ENCODE measurements at regions not wholly inside any gene's neighbourhood (a gene's known extent, or its start where the extent isn't known, plus 50 kb on each side); places are given as distances from the start of the nearest gene placed in this dataset.

- Histone ChIP-seq H3K4me3 (ENCODE audit: low read length) (no peak overlapping the region), H3K36me3 (ENCODE audit: control insufficient read depth, insufficient read depth, low read length) (no peaks in the 10 kb centered on the region), H3K27me3 (ENCODE audit: control insufficient read depth, insufficient read depth, low read length) (no peaks in the 10 kb centered on the region), H3K9me3 (ENCODE audit: control insufficient read depth, insufficient read depth, low read length) (no peaks in the 10 kb centered on the region), H3K27ac (ENCODE audit: low read length) (no peak overlapping the region), H3K4me1 (ENCODE audit: control insufficient read depth, insufficient read depth, low read length) (peaks cover 6% of the 10 kb centered on the region)
- 100% methylated on average over 1 of the region's 1 CpG for WGBS (ENCODE audit: insufficient coverage)
- peaks cover 0 to 22% of the 10 kb centered on the region in 2 donors for H3K27me3 Mint-ChIP-seq (ENCODE audit: low read depth in 2 of 2)
- intact Hi-C loops (cut with micrococcal nuclease), result no loop called here
- no peak for ATAC-seq
- no peak overlapping the region for H3K27ac Mint-ChIP-seq
- DNase-seq, result no peak
- H3K4me1 Mint-ChIP-seq, result no peaks in the 10 kb centered on the region
- no peaks in the 10 kb centered on the region for H3K9me3 Mint-ChIP-seq
- TF ChIP-seq CTCF (IDR thresholded peaks at IDR 0.05), result no peak
- H3K4me3 Mint-ChIP-seq, result no peak overlapping the region
- H3K36me3 Mint-ChIP-seq, result no peaks in the 10 kb centered on the region
Observed at GRCh38 chrX:39965051-39965573, 132.6 kb downstream of the BCOR start.

- no peak for ATAC-seq
- Histone ChIP-seq H3K4me3 (ENCODE audit: low read length) (no peak overlapping the region), H3K27me3 (ENCODE audit: control insufficient read depth, insufficient read depth, low read length) (no peaks in the 10 kb centered on the region), H3K4me1 (ENCODE audit: control insufficient read depth, insufficient read depth, low read length) (peaks cover 6% of the 10 kb centered on the region), H3K27ac (ENCODE audit: low read length) (no peak overlapping the region), H3K9me3 (ENCODE audit: control insufficient read depth, insufficient read depth, low read length) (no peaks in the 10 kb centered on the region), H3K36me3 (ENCODE audit: control insufficient read depth, insufficient read depth, low read length) (no peaks in the 10 kb centered on the region)
- no peak for TF ChIP-seq CTCF (IDR thresholded peaks at IDR 0.05)
- H3K9me3 Mint-ChIP-seq, result no peaks in the 10 kb centered on the region
- no peaks in the 10 kb centered on the region for H3K4me1 Mint-ChIP-seq
- no peak for DNase-seq
- intact Hi-C loops (cut with micrococcal nuclease), result no loop called here
- H3K36me3 Mint-ChIP-seq, result no peaks in the 10 kb centered on the region
- H3K27ac Mint-ChIP-seq, result no peak overlapping the region
- WGBS (ENCODE audit: insufficient coverage), result 73% methylated on average over 8 of the region's 8 CpGs
- peaks cover 2 to 28% of the 10 kb centered on the region in 2 donors for H3K27me3 Mint-ChIP-seq (ENCODE audit: low read depth in 2 of 2)
- H3K4me3 Mint-ChIP-seq, result no peak overlapping the region
Observed at GRCh38 chrX:39966176-39966575, 131.6 kb downstream of the BCOR start.

- WGBS (ENCODE audit: insufficient coverage), result 81% methylated on average over 3 of the region's 4 CpGs
- H3K27me3 Mint-ChIP-seq (ENCODE audit: low read depth in 2 of 2), result peaks cover 3 to 32% of the 10 kb centered on the region in 2 donors
Observed at GRCh38 chrX:39967348-39967747, 130.4 kb downstream of the BCOR start.

More at GRCh38 chrX:39967348-39967747, 130.4 kb downstream of the BCOR start:
- peaks cover 6% of the 10 kb centered on the region for H3K4me1 ChIP-seq (ENCODE audit: control insufficient read depth, insufficient read depth, low read length)
- no peak for TF ChIP-seq CTCF (IDR thresholded peaks at IDR 0.05)
- DNase-seq, result no peak
- Mint-ChIP-seq H3K36me3 (no peaks in the 10 kb centered on the region), H3K9me3 (no peaks in the 10 kb centered on the region), H3K4me1 (no peaks in the 10 kb centered on the region), H3K27ac (no peak overlapping the region), H3K4me3 (no peak overlapping the region)
- no peak for ATAC-seq
- H3K4me3 ChIP-seq (ENCODE audit: low read length), result no peak overlapping the region
- no peak overlapping the region for H3K27ac ChIP-seq (ENCODE audit: low read length)
- H3K9me3 ChIP-seq (ENCODE audit: control insufficient read depth, insufficient read depth, low read length), result no peaks in the 10 kb centered on the region
- no peaks in the 10 kb centered on the region for H3K36me3 ChIP-seq (ENCODE audit: control insufficient read depth, insufficient read depth, low read length)
- intact Hi-C loops (cut with micrococcal nuclease), result no loop called here
- no peaks in the 10 kb centered on the region for H3K27me3 ChIP-seq (ENCODE audit: control insufficient read depth, insufficient read depth, low read length)

All from natural killer cell (primary cell).